ENCODE measurements at regions not wholly inside any gene's neighbourhood (a gene's known extent, or its start where the extent isn't known, plus 50 kb on each side); places are given as distances from the start of the nearest gene placed in this dataset.

- TF ChIP-seq, protein P1, sequence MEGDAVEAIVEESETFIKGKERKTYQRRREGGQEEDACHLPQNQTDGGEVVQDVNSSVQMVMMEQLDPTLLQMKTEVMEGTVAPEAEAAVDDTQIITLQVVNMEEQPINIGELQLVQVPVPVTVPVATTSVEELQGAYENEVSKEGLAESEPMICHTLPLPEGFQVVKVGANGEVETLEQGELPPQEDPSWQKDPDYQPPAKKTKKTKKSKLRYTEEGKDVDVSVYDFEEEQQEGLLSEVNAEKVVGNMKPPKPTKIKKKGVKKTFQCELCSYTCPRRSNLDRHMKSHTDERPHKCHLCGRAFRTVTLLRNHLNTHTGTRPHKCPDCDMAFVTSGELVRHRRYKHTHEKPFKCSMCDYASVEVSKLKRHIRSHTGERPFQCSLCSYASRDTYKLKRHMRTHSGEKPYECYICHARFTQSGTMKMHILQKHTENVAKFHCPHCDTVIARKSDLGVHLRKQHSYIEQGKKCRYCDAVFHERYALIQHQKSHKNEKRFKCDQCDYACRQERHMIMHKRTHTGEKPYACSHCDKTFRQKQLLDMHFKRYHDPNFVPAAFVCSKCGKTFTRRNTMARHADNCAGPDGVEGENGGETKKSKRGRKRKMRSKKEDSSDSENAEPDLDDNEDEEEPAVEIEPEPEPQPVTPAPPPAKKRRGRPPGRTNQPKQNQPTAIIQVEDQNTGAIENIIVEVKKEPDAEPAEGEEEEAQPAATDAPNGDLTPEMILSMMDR (conservative IDR thresholded peaks at IDR 0.05; ENCODE audit: low read depth, low read length) = no peak
- TF ChIP-seq EZH2phosphoT487 (IDR thresholded peaks at IDR 0.05; ENCODE audit: borderline replicate concordance, low read length) = no peak
- no peak for TF ChIP-seq EZH2 (IDR thresholded peaks at IDR 0.05; ENCODE audit: low read length, unreplicated experiment)
These were observed 591.3 kb downstream of the ZEB2 start for GRCh38 chr2:143928613-143929012.

All from PC-3 (cell line).